ENCODE measurements at regions not wholly inside any gene's neighbourhood (a gene's known extent, or its start where the extent isn't known, plus 50 kb on each side); places are given as distances from the start of the nearest gene placed in this dataset.

GRCh38 chr5:141743866-141744272, 61.8 kb upstream of the ARAP3 start:
- TF ChIP-seq TCF12 (IDR thresholded peaks at IDR 0.05; ENCODE audit: low read depth) = no peak
- TF ChIP-seq REST (IDR thresholded peaks at IDR 0.05; ENCODE audit: low read depth) = no peak
- TF ChIP-seq YY1 (IDR thresholded peaks at IDR 0.05; ENCODE audit: low read depth) = no peak
- TF ChIP-seq CEBPB (IDR thresholded peaks at IDR 0.05) = no peak
- no peak for TF ChIP-seq RAD21 (IDR thresholded peaks at IDR 0.05; ENCODE audit: low read depth)
- TF ChIP-seq EP300 (IDR thresholded peaks at IDR 0.05; ENCODE audit: borderline replicate concordance) = no peak
- no peak for TF ChIP-seq EGR1 (IDR thresholded peaks at IDR 0.05)
- no peak for TF ChIP-seq FOXM1 (IDR thresholded peaks at IDR 0.05; ENCODE audit: borderline replicate concordance, low read depth)
- no peak for TF ChIP-seq USF1 (IDR thresholded peaks at IDR 0.05)
- no peak for TF ChIP-seq NFIC (IDR thresholded peaks at IDR 0.05)
- TF ChIP-seq MAX (IDR thresholded peaks at IDR 0.05) = no peak

Measured in Ishikawa (cell line).